ENCODE measurements at regions not wholly inside any gene's neighbourhood (a gene's known extent, or its start where the extent isn't known, plus 50 kb on each side); places are given as distances from the start of the nearest gene placed in this dataset.

GRCh38 chr7:81468526-81468925, 301.3 kb downstream of the HGF start (continued):
- no peak for TF ChIP-seq TAF1 (conservative IDR thresholded peaks at IDR 0.05)

GRCh38 chr7:81467964-81468363, 301.9 kb downstream of the HGF start:
- DNase-seq (ENCODE audit: low spot score): no peak
- H3K9ac ChIP-seq (ENCODE audit: low read depth in 1 of 2, low read length in 2 of 2): no peak overlapping the region
- TF ChIP-seq TAF1 (conservative IDR thresholded peaks at IDR 0.05) (no peak), ZBTB33 (IDR thresholded peaks at IDR 0.05) (no peak), SP1 (IDR thresholded peaks at IDR 0.05) (no peak), FOXA1 (IDR thresholded peaks at IDR 0.05) (no peak), HNF4G (IDR thresholded peaks at IDR 0.05) (no peak), JUND (IDR thresholded peaks at IDR 0.05) (no peak), NR2F2 (IDR thresholded peaks at IDR 0.05) (no peak), ATF3 (IDR thresholded peaks at IDR 0.05) (no peak), HNF4A (conservative IDR thresholded peaks at IDR 0.05) (no peak), FOXA2 (IDR thresholded peaks at IDR 0.05) (no peak), EGR1 (IDR thresholded peaks at IDR 0.05; ENCODE audit: low read depth in 2 of 2) (no peak), RAD21 (IDR thresholded peaks at IDR 0.05) (no peak), RXRA (IDR thresholded peaks at IDR 0.05) (no peak), CTCF (IDR thresholded peaks at IDR 0.05; ENCODE audit: low read depth, low read length, missing input control) (no peak), YY1 (IDR thresholded peaks at IDR 0.05) (no peak), REST (IDR thresholded peaks at IDR 0.05) (no peak), MAX (IDR thresholded peaks at IDR 0.05) (no peak), GABPA (IDR thresholded peaks at IDR 0.05 in 1 of 2, conservative IDR thresholded peaks at IDR 0.05 in 1 of 2) (no peak)
- no peak overlapping the region for H3K27ac ChIP-seq (ENCODE audit: low read depth in 1 of 2, low read length in 2 of 2)
- no peaks in the 10 kb centered on the region for H3K36me3 ChIP-seq (ENCODE audit: control insufficient read depth in 4 of 4, insufficient read depth in 3 of 4, low read depth in 1 of 4, low read length in 3 of 4)
- H3K27me3 ChIP-seq (ENCODE audit: control insufficient read depth in 4 of 4, insufficient read depth in 4 of 4, low read length in 3 of 4): peaks cover 0 to 4% (median 2%) of the 10 kb centered on the region in 4 donors
- H3K9me3 ChIP-seq (ENCODE audit: control insufficient read depth in 4 of 4, low read length in 3 of 4): no peaks in the 10 kb centered on the region
- H3K4me3 ChIP-seq (ENCODE audit: low read depth in 1 of 3, low read length in 3 of 3): no peak overlapping the region
- H3K4me1 ChIP-seq (ENCODE audit: control insufficient read depth in 4 of 4, insufficient read depth in 4 of 4, low read length in 3 of 4): no peaks in the 10 kb centered on the region
- 78% methylated on average over 4 of the region's 4 CpGs for WGBS
